NT2/D1 (cell line): ENCODE measurements at regions not wholly inside any gene's neighbourhood (a gene's known extent, or its start where the extent isn't known, plus 50 kb on each side); places are given as distances from the start of the nearest gene placed in this dataset.

Experiments
- SUZ12 ChIP-seq: IDR thresholded peaks from 2 replicates; pipeline ENCODE4 v1.6.1; 2011; ENCODE audit not compliant: insufficient read length, insufficient read depth; ENCODE audit errors: extremely low read depth
- YY1 ChIP-seq: IDR thresholded peaks from 2 replicates; pipeline ENCODE4 v1.6.1; 2011; ENCODE audit not compliant: insufficient read length, insufficient read depth
- ZNF274 ChIP-seq: IDR thresholded peaks from 2 replicates; pipeline ENCODE4 v1.6.1; 2011; ENCODE audit warnings: mild to moderate bottlenecking, low read depth, low read length

- TF ChIP-seq ZNF274 (no peak), YY1 (no peak), SUZ12 (no peak)
Observed at GRCh38 chr20:40592941-40593340, 96.1 kb downstream of the MAFB start.
